ENCODE measurements at regions not wholly inside any gene's neighbourhood (a gene's known extent, or its start where the extent isn't known, plus 50 kb on each side); places are given as distances from the start of the nearest gene placed in this dataset.

GRCh38 chr5:17878541-17878940 lies 244.3 kb downstream of the TAF11L14 start:
- TF ChIP-seq CTCF (IDR thresholded peaks at IDR 0.05) (no peak), POLR2A (IDR thresholded peaks at IDR 0.05) (no peak)

Data from uterus (tissue), 2 donors.